PC-9 (cell line): ENCODE measurements at regions not wholly inside any gene's neighbourhood (a gene's known extent, or its start where the extent isn't known, plus 50 kb on each side); places are given as distances from the start of the nearest gene placed in this dataset.

Source experiments
- BruUV-seq: library from RNA; stranded (reverse); fragments of 400-500 nt; replicated peaks from 2 replicates; lab custom pipeline; 2021; lab: Mats Ljungman, UMichigan
- CTCF ChIA-PET: fragments of 300-600 bp; sonication (Branson Sonifier 250); formaldehyde crosslinking; loops from one replicate; lab custom pipeline; 2022; ENCODE audit warnings: antibody characterized with exemption; lab: Charles Lee
- POLR2A ChIA-PET: fragments of 300-600 bp; sonication (Branson Sonifier 250); formaldehyde crosslinking; loops from one replicate; lab custom pipeline; 2022; ENCODE audit warnings: antibody characterized with exemption; ENCODE audit not compliant: unreplicated experiment; lab: Charles Lee
- DNase-seq, 2 experiments: peaks; one replicate each; pipeline versions ENCODE4 v3.0.0 to v3.0.0-alpha.2; 2015 to 2022; ENCODE audit warnings: mixed read lengths in 1 of 2
- H2AFZ ChIP-seq: fragments of 200-600 bp; sonication (generic); 2 replicates; pipeline ENCODE4 v1.8.1; 2017; ENCODE audit warnings: antibody characterized with exemption
- H3F3A ChIP-seq: fragments of 200-600 bp; sonication (generic); 2 replicates; pipeline ENCODE4 v1.8.1; 2017; ENCODE audit warnings: antibody characterized with exemption, mild to moderate bottlenecking, low read depth; ENCODE audit not compliant: insufficient read depth
- H3K27ac ChIP-seq: fragments of 200-600 bp; sonication (generic); 2 replicates; pipeline ENCODE4 v1.6.1; 2016; ENCODE audit warnings: mixed run types
- H3K27me3 ChIP-seq: fragments of 200-600 bp; sonication (generic); 2 replicates; pipeline ENCODE4 v1.6.1; 2016; ENCODE audit warnings: low read depth, mixed run types; ENCODE audit not compliant: insufficient read depth
- H3K36me3 ChIP-seq: fragments of 200-600 bp; sonication (generic); 2 replicates; pipeline ENCODE4 v1.6.1; 2016; ENCODE audit warnings: low read depth, mixed run types
- H3K4me1 ChIP-seq: fragments of 200-600 bp; sonication (generic); replicated peaks from 2 replicates; pipeline ENCODE4 v1.6.1; 2016; ENCODE audit warnings: mixed run types; ENCODE audit not compliant: insufficient read depth
- H3K4me2 ChIP-seq: fragments of 200-600 bp; sonication (generic); 2 replicates; pipeline ENCODE4 v1.6.1; 2017; ENCODE audit warnings: mixed run types
- H3K4me3 ChIP-seq: fragments of 200-600 bp; sonication (generic); 2 replicates; pipeline ENCODE4 v1.6.1; 2016; ENCODE audit warnings: mixed run types
- H3K79me2 ChIP-seq: fragments of 200-600 bp; sonication (generic); 2 replicates; pipeline ENCODE4 v1.6.1; 2017; ENCODE audit warnings: low read depth, mixed run types
- H3K9me2 ChIP-seq: fragments of 200-600 bp; sonication (generic); 2 replicates; pipeline ENCODE4 v1.8.1; 2017; ENCODE audit warnings: mild to moderate bottlenecking; ENCODE audit not compliant: insufficient read depth
- H3K9me3 ChIP-seq: fragments of 200-600 bp; sonication (generic); 2 replicates; pipeline ENCODE4 v1.8.1; 2016; ENCODE audit warnings: low read depth; ENCODE audit not compliant: insufficient read depth
- H4K20me1 ChIP-seq: fragments of 200-600 bp; sonication (generic); 2 replicates; pipeline ENCODE4 v1.8.1; 2017; ENCODE audit not compliant: insufficient read depth
- CTCF ChIP-seq: fragments of 200-600 bp; sonication (generic); conservative IDR thresholded peaks from 2 replicates; pipeline ENCODE4 v1.6.1; 2017; ENCODE audit warnings: mixed run types, antibody characterized with exemption, mild to moderate bottlenecking, moderate library complexity
- EZH2 ChIP-seq: fragments of 200-600 bp; sonication (generic); IDR thresholded peaks from 2 replicates; pipeline ENCODE4 v1.8.0; 2017; ENCODE audit warnings: antibody characterized with exemption, low read depth
- intact Hi-C: fragments of 100-400 bp; cut with micrococcal nuclease; formaldehyde crosslinking; loops from one replicate; pipeline ENCODE4 v1.10.0; 2022; ENCODE audit not compliant: unreplicated experiment

DNA sequence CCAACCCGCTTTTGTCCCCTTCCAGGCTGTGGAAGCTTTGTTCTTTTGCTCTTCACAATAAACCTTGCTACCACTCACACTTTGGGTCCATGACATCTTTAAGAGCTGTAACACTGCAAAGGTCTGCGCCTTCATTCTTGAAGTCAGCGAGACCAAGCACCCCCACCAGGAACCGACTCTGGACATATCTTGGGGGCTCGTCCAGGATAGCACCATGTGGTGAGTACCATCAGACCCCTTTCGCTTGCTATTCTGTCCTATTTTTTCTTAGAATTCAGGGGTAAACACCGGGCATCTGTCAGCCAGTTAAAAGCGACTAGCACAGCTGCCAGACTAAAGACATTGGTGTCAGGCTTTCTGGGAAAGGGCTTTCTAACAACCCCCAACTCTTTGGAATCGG is 137.6 kb upstream of the PPFIA2 start:
- intact Hi-C loops: no loop called here
- BruUV-seq: no TSS peak
- no peak overlapping the region for H2AFZ ChIP-seq

DNA sequence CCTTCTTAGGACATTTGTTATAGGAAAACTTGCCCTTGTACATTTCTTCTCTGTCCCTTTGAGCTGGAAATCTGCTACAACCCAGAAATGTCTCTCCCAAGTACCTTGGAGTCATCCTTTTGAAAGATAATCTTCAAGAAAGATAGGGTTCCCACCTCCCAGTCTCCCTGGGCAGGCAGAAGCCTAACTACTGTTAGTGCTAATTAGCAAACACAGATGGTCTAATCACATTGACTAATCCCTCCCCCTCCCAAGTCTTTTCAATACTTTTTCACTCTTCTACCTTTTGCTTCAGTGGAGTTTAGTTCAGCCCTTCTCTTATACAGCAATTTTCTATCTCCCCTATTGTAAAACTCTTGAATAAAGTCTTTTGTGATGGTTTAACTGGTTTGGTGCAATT is 129.8 kb upstream of the PPFIA2 start:
- Histone ChIP-seq H3K4me3 (no peak overlapping the region), H3F3A (no peaks in the 10 kb centered on the region), H2AFZ (no peak overlapping the region), H4K20me1 (no peaks in the 10 kb centered on the region), H3K27ac (no peak overlapping the region), H3K9me2 (no peaks in the 10 kb centered on the region), H3K4me2 (no peak overlapping the region), H3K36me3 (no peaks in the 10 kb centered on the region), H3K9me3 (no peaks in the 10 kb centered on the region), H3K4me1 (no peaks in the 10 kb centered on the region), H3K79me2 (no peaks in the 10 kb centered on the region), H3K27me3 (no peaks in the 10 kb centered on the region)
- ChIA-PET POLR2A (no interaction called here), CTCF (no interaction called here)
- intact Hi-C loops: no loop called here
- TF ChIP-seq CTCF (no peak), EZH2 (no peak)
- DNase-seq: no peak
- BruUV-seq: no TSS peak

More for the DNA sequence above, 137.6 kb upstream of the PPFIA2 start:
- ChIA-PET CTCF (no interaction called here), POLR2A (no interaction called here)
- H3K27ac ChIP-seq: no peak overlapping the region
- H3K36me3 ChIP-seq: no peaks in the 10 kb centered on the region
- no peaks in the 10 kb centered on the region for H3K79me2 ChIP-seq
- H4K20me1 ChIP-seq: no peaks in the 10 kb centered on the region
- H3K9me3 ChIP-seq: no peaks in the 10 kb centered on the region
- no peaks in the 10 kb centered on the region for H3K4me1 ChIP-seq
- DNase-seq: no peak
- H3K27me3 ChIP-seq: no peaks in the 10 kb centered on the region
- H3K4me2 ChIP-seq: no peak overlapping the region
- H3K4me3 ChIP-seq: no peak overlapping the region
- H3K9me2 ChIP-seq: no peaks in the 10 kb centered on the region
- TF ChIP-seq CTCF: no peak
- no peaks in the 10 kb centered on the region for H3F3A ChIP-seq

GRCh38 chr12:81888106-81888740 is 129.1 kb upstream of the PPFIA2 start:
- Histone ChIP-seq H3K9me2 (no peaks in the 10 kb centered on the region), H3F3A (no peaks in the 10 kb centered on the region), H4K20me1 (no peaks in the 10 kb centered on the region), H3K4me3 (no peak overlapping the region), H3K4me1 (no peaks in the 10 kb centered on the region), H3K36me3 (no peaks in the 10 kb centered on the region), H3K9me3 (no peaks in the 10 kb centered on the region), H3K27me3 (no peaks in the 10 kb centered on the region), H3K79me2 (no peaks in the 10 kb centered on the region), H3K27ac (no peak overlapping the region), H2AFZ (no peak overlapping the region), H3K4me2 (no peak overlapping the region)
- DNase-seq: no peak
- TF ChIP-seq CTCF (no peak), EZH2 (no peak)
- BruUV-seq: no TSS peak
- POLR2A ChIA-PET: no interaction called here
- CTCF ChIA-PET: no interaction called here
- intact Hi-C loops: no loop called here
